ENCODE measurements at regions not wholly inside any gene's neighbourhood (a gene's known extent, or its start where the extent isn't known, plus 50 kb on each side); places are given as distances from the start of the nearest gene placed in this dataset.

GRCh38 chr13:111586291-111586690, 265.8 kb downstream of the TEX29 start:
- TF ChIP-seq CTCF (conservative IDR thresholded peaks at IDR 0.05; ENCODE audit: low read length) (no peak), EZH2phosphoT487 (IDR thresholded peaks at IDR 0.05; ENCODE audit: borderline replicate concordance, low read depth, low read length) (no peak)
